ENCODE measurements at regions not wholly inside any gene's neighbourhood (a gene's known extent, or its start where the extent isn't known, plus 50 kb on each side); places are given as distances from the start of the nearest gene placed in this dataset.

- peaks cover 1% of the 10 kb centered on the region for H3K9me3 ChIP-seq (ENCODE audit: control insufficient read depth, insufficient read depth, low read length)
- TF ChIP-seq CTCF (IDR thresholded peaks at IDR 0.05; ENCODE audit: low read depth, low read length): no peak
- H3K27me3 ChIP-seq (ENCODE audit: control insufficient read depth, insufficient read depth, low read length): no peaks in the 10 kb centered on the region
- DNase-seq (ENCODE audit: low read depth, low spot score): no peak
- ChIA-PET CTCF (no interaction called here), POLR2A (no interaction called here)
- no peak overlapping the region for H3K4me3 ChIP-seq (ENCODE audit: low read depth, low read length)
- no peak overlapping the region for H3K27ac ChIP-seq (ENCODE audit: low read depth, low read length)
Observed at GRCh38 chr1:73356485-73356884, 841.5 kb downstream of the LRRIQ3 start.

GRCh38 chr1:73343947-73344346 is 854.0 kb downstream of the LRRIQ3 start:
- H3K4me3 ChIP-seq (ENCODE audit: low read depth, low read length): no peak overlapping the region
- H3K27ac ChIP-seq (ENCODE audit: low read depth, low read length): no peak overlapping the region
- no peak for DNase-seq (ENCODE audit: low read depth, low spot score)
- POLR2A ChIA-PET: no interaction called here
- no peaks in the 10 kb centered on the region for H3K27me3 ChIP-seq (ENCODE audit: control insufficient read depth, insufficient read depth, low read length)
- TF ChIP-seq CTCF (IDR thresholded peaks at IDR 0.05; ENCODE audit: low read depth, low read length): no peak
- H3K9me3 ChIP-seq (ENCODE audit: control insufficient read depth, insufficient read depth, low read length): peaks cover 7% of the 10 kb centered on the region
- CTCF ChIA-PET: no interaction called here

- ChIA-PET POLR2A (no interaction called here), CTCF (no interaction called here)
- H3K4me3 ChIP-seq (ENCODE audit: low read depth, low read length): no peak overlapping the region
- no peak overlapping the region for H3K27ac ChIP-seq (ENCODE audit: low read depth, low read length)
- peaks cover 3% of the 10 kb centered on the region; the same call in 1 of the 2 replicates for H3K9me3 ChIP-seq (ENCODE audit: control insufficient read depth, insufficient read depth, low read length)
- no peaks in the 10 kb centered on the region for H3K27me3 ChIP-seq (ENCODE audit: control insufficient read depth, insufficient read depth, low read length)
- no peak for TF ChIP-seq CTCF (IDR thresholded peaks at IDR 0.05; ENCODE audit: low read depth, low read length)
- no peak for DNase-seq (ENCODE audit: low read depth, low spot score)
Observed at GRCh38 chr1:73333847-73334503, 864.0 kb downstream of the LRRIQ3 start.

- CTCF ChIA-PET: no interaction called here
Observed at GRCh38 chr1:73331726-73332125, 866.2 kb downstream of the LRRIQ3 start.

GRCh38 chr1:73327998-73328397 is 870.0 kb downstream of the LRRIQ3 start:
- no peak for TF ChIP-seq CTCF (IDR thresholded peaks at IDR 0.05; ENCODE audit: low read depth, low read length)
- no peak overlapping the region for H3K27ac ChIP-seq (ENCODE audit: low read depth, low read length)
- DNase-seq (ENCODE audit: low read depth, low spot score): no peak
- H3K27me3 ChIP-seq (ENCODE audit: control insufficient read depth, insufficient read depth, low read length): no peaks in the 10 kb centered on the region
- peaks cover 21% of the 10 kb centered on the region for H3K9me3 ChIP-seq (ENCODE audit: control insufficient read depth, insufficient read depth, low read length)
- POLR2A ChIA-PET: no interaction called here
- CTCF ChIA-PET: no interaction called here
- no peak overlapping the region for H3K4me3 ChIP-seq (ENCODE audit: low read depth, low read length)

More at GRCh38 chr1:73331726-73332125, 866.2 kb downstream of the LRRIQ3 start:
- TF ChIP-seq CTCF (IDR thresholded peaks at IDR 0.05; ENCODE audit: low read depth, low read length): no peak
- no peak overlapping the region for H3K4me3 ChIP-seq (ENCODE audit: low read depth, low read length)
- H3K9me3 ChIP-seq (ENCODE audit: control insufficient read depth, insufficient read depth, low read length): peaks cover 19% of the 10 kb centered on the region
- H3K27ac ChIP-seq (ENCODE audit: low read depth, low read length): no peak overlapping the region
- DNase-seq (ENCODE audit: low read depth, low spot score): no peak
- H3K27me3 ChIP-seq (ENCODE audit: control insufficient read depth, insufficient read depth, low read length): no peaks in the 10 kb centered on the region
- POLR2A ChIA-PET: no interaction called here
